H1 (cell line): ENCODE measurements at regions not wholly inside any gene's neighbourhood (a gene's known extent, or its start where the extent isn't known, plus 50 kb on each side); places are given as distances from the start of the nearest gene placed in this dataset.

ENCODE experiments used
- CHD2 ChIP-seq: IDR thresholded peaks from 2 replicates; pipeline ENCODE4 v1.6.1; 2012; ENCODE audit warnings: low read length, improper control_type of control experiment
- EP300 ChIP-seq, 2 experiments: IDR thresholded peaks; 1 replicate in 1 of 2; 2 replicates in 1 of 2; pipeline ENCODE4 v1.6.1; 2011 to 2012; ENCODE audit warnings: low read depth in 2 of 2, low read length in 2 of 2, mild to moderate bottlenecking in 2 of 2, borderline replicate concordance in 1 of 2, inconsistent platforms in 1 of 2, moderate library complexity in 1 of 2
- FOSL1 ChIP-seq: IDR thresholded peaks from 2 replicates; pipeline ENCODE4 v1.6.1; 2011; ENCODE audit warnings: mild to moderate bottlenecking, low read depth, low read length, moderate library complexity; ENCODE audit not compliant: insufficient read depth
- MAFK ChIP-seq: IDR thresholded peaks from 2 replicates; pipeline ENCODE4 v1.6.1; 2012; ENCODE audit warnings: low read depth, mild to moderate bottlenecking, improper control_type of control experiment, low read length
- POU5F1 ChIP-seq: IDR thresholded peaks from 2 replicates; pipeline ENCODE4 v1.6.1; 2011; ENCODE audit warnings: low read depth, mild to moderate bottlenecking, low read length, moderate library complexity
- TF ChIP-seq, protein P1 (sequence below): fragments of 300-600 bp; sonication (generic); IDR thresholded peaks from 2 replicates; pipeline ENCODE4 v1.7.1; 2012; ENCODE audit warnings: low read length, moderate library complexity, mild to moderate bottlenecking, inconsistent platforms; ENCODE audit not compliant: insufficient replicate concordance
- TF ChIP-seq, protein P2 (sequence below), 3 experiments: IDR thresholded peaks; 1 replicate in 2 of 3; 2 replicates in 1 of 3; pipeline versions ENCODE4 v1.5.1 to v1.6.1; 2011; ENCODE audit warnings: low read length in 3 of 3, mild to moderate bottlenecking in 3 of 3, inconsistent platforms in 2 of 3, low read depth in 1 of 3, moderate library complexity in 1 of 3; ENCODE audit not compliant: insufficient read depth in 1 of 3; ENCODE audit errors: control extremely low read depth in 1 of 3

DNA sequence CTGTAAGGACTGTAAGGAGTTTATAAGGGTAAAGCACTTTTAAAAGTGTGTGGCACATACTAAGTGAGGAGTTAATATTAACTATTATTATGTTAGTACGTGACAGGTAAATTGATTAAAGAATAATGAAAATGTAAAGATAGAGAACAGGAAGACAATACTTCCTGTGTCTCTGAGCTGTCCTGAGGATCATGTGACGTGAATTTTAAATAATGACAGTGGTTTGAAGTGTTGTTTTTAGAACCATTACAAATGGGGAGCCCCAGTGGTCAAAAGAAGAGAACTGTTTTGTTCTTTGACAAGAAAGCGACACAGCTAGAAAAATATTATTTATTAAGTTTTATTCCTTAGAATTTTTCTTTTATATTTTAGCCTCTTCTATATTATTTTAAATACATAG lies 241.2 kb upstream of the STARD13 start (continued):
- TF ChIP-seq MAFK (no peak), POU5F1 (no peak), CHD2 (no peak), EP300 (IDR thresholded peaks at IDR 0.05; ENCODE audit: borderline replicate concordance in 1 of 2, low read depth in 2 of 2, low read length in 2 of 2) (no peak), FOSL1 (no peak)
- TF ChIP-seq, protein P1, sequence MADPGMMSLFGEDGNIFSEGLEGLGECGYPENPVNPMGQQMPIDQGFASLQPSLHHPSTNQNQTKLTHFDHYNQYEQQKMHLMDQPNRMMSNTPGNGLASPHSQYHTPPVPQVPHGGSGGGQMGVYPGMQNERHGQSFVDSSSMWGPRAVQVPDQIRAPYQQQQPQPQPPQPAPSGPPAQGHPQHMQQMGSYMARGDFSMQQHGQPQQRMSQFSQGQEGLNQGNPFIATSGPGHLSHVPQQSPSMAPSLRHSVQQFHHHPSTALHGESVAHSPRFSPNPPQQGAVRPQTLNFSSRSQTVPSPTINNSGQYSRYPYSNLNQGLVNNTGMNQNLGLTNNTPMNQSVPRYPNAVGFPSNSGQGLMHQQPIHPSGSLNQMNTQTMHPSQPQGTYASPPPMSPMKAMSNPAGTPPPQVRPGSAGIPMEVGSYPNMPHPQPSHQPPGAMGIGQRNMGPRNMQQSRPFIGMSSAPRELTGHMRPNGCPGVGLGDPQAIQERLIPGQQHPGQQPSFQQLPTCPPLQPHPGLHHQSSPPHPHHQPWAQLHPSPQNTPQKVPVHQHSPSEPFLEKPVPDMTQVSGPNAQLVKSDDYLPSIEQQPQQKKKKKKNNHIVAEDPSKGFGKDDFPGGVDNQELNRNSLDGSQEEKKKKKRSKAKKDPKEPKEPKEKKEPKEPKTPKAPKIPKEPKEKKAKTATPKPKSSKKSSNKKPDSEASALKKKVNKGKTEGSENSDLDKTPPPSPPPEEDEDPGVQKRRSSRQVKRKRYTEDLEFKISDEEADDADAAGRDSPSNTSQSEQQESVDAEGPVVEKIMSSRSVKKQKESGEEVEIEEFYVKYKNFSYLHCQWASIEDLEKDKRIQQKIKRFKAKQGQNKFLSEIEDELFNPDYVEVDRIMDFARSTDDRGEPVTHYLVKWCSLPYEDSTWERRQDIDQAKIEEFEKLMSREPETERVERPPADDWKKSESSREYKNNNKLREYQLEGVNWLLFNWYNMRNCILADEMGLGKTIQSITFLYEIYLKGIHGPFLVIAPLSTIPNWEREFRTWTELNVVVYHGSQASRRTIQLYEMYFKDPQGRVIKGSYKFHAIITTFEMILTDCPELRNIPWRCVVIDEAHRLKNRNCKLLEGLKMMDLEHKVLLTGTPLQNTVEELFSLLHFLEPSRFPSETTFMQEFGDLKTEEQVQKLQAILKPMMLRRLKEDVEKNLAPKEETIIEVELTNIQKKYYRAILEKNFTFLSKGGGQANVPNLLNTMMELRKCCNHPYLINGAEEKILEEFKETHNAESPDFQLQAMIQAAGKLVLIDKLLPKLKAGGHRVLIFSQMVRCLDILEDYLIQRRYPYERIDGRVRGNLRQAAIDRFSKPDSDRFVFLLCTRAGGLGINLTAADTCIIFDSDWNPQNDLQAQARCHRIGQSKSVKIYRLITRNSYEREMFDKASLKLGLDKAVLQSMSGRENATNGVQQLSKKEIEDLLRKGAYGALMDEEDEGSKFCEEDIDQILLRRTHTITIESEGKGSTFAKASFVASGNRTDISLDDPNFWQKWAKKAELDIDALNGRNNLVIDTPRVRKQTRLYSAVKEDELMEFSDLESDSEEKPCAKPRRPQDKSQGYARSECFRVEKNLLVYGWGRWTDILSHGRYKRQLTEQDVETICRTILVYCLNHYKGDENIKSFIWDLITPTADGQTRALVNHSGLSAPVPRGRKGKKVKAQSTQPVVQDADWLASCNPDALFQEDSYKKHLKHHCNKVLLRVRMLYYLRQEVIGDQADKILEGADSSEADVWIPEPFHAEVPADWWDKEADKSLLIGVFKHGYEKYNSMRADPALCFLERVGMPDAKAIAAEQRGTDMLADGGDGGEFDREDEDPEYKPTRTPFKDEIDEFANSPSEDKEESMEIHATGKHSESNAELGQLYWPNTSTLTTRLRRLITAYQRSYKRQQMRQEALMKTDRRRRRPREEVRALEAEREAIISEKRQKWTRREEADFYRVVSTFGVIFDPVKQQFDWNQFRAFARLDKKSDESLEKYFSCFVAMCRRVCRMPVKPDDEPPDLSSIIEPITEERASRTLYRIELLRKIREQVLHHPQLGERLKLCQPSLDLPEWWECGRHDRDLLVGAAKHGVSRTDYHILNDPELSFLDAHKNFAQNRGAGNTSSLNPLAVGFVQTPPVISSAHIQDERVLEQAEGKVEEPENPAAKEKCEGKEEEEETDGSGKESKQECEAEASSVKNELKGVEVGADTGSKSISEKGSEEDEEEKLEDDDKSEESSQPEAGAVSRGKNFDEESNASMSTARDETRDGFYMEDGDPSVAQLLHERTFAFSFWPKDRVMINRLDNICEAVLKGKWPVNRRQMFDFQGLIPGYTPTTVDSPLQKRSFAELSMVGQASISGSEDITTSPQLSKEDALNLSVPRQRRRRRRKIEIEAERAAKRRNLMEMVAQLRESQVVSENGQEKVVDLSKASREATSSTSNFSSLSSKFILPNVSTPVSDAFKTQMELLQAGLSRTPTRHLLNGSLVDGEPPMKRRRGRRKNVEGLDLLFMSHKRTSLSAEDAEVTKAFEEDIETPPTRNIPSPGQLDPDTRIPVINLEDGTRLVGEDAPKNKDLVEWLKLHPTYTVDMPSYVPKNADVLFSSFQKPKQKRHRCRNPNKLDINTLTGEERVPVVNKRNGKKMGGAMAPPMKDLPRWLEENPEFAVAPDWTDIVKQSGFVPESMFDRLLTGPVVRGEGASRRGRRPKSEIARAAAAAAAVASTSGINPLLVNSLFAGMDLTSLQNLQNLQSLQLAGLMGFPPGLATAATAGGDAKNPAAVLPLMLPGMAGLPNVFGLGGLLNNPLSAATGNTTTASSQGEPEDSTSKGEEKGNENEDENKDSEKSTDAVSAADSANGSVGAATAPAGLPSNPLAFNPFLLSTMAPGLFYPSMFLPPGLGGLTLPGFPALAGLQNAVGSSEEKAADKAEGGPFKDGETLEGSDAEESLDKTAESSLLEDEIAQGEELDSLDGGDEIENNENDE, result no peak
- TF ChIP-seq, protein P2, sequence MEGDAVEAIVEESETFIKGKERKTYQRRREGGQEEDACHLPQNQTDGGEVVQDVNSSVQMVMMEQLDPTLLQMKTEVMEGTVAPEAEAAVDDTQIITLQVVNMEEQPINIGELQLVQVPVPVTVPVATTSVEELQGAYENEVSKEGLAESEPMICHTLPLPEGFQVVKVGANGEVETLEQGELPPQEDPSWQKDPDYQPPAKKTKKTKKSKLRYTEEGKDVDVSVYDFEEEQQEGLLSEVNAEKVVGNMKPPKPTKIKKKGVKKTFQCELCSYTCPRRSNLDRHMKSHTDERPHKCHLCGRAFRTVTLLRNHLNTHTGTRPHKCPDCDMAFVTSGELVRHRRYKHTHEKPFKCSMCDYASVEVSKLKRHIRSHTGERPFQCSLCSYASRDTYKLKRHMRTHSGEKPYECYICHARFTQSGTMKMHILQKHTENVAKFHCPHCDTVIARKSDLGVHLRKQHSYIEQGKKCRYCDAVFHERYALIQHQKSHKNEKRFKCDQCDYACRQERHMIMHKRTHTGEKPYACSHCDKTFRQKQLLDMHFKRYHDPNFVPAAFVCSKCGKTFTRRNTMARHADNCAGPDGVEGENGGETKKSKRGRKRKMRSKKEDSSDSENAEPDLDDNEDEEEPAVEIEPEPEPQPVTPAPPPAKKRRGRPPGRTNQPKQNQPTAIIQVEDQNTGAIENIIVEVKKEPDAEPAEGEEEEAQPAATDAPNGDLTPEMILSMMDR (IDR thresholded peaks at IDR 0.05; ENCODE audit: control extremely low read depth in 1 of 3, insufficient read depth in 1 of 3, low read depth in 1 of 3, low read length in 3 of 3), result no peak
